IMR-90 (cell line): ENCODE measurements at regions not wholly inside any gene's neighbourhood (a gene's known extent, or its start where the extent isn't known, plus 50 kb on each side); places are given as distances from the start of the nearest gene placed in this dataset.

Experiments used
- ATAC-seq: fragments of 200-7000 bp; cut with Tn5 transposase; 2 replicates; pipeline ENCODE4 v1.9.1; 2020; ENCODE audit warnings: low read depth, mild to moderate bottlenecking, moderate library complexity
- BruUV-seq: library from RNA; stranded (reverse); fragments of 400-500 nt; replicated peaks from 2 replicates; lab custom pipeline; 2021; lab: Mats Ljungman, UMichigan
- CTCF ChIA-PET: fragments of 300-600 bp; formaldehyde crosslinking; extraction: SDS; loops from one replicate; lab custom pipeline; 2021; ENCODE audit warnings: antibody characterized with exemption; lab: Yijun Ruan, JAX
- POLR2A ChIA-PET: fragments of 300-600 bp; sonication (Branson Sonifier 250); formaldehyde crosslinking; loops from one replicate; lab custom pipeline; 2022; ENCODE audit warnings: antibody characterized with exemption; ENCODE audit not compliant: unreplicated experiment; lab: Charles Lee
- DNase-seq: peaks from one replicate; pipeline ENCODE4 v3.0.0; 2013
- H2AFZ ChIP-seq: replicated peaks from 2 replicates; pipeline ENCODE3; 2013; ENCODE audit warnings: low read length, mild to moderate bottlenecking; ENCODE audit not compliant: poor library complexity
- H2AK5ac ChIP-seq: 2 replicates; pipeline ENCODE4 v1.6.1; 2013; ENCODE audit warnings: low read depth, low read length, inconsistent platforms
- H2AK9ac ChIP-seq: replicated peaks from 2 replicates; pipeline ENCODE3; 2013; ENCODE audit warnings: mild to moderate bottlenecking, low read depth, low read length, moderate library complexity; ENCODE audit not compliant: poor library complexity
- H2BK120ac ChIP-seq: 2 replicates; pipeline ENCODE4 v1.6.1; 2013; ENCODE audit warnings: low read depth, low read length, inconsistent platforms
- H2BK15ac ChIP-seq: 3 replicates; pipeline ENCODE4 v1.6.1; 2013; ENCODE audit warnings: low read depth, low read length, inconsistent platforms
- H2BK20ac ChIP-seq: 2 replicates; pipeline ENCODE4 v1.6.1; 2013; ENCODE audit warnings: low read depth, mild to moderate bottlenecking, inconsistent platforms, low read length, moderate library complexity
- H2BK5ac ChIP-seq: 2 replicates; pipeline ENCODE4 v1.6.1; 2013; ENCODE audit warnings: mild to moderate bottlenecking, low read depth, low read length, inconsistent platforms; ENCODE audit not compliant: poor library complexity, severe bottlenecking
- H3K14ac ChIP-seq: replicated peaks from 2 replicates; pipeline ENCODE4 v1.6.1; 2013; ENCODE audit warnings: low read depth, low read length, inconsistent platforms
- H3K18ac ChIP-seq: 2 replicates; pipeline ENCODE4 v1.6.1; 2013; ENCODE audit warnings: low read depth, low read length, control low read depth
- H3K23ac ChIP-seq: 2 replicates; pipeline ENCODE4 v1.6.1; 2013; ENCODE audit warnings: low read depth, low read length, inconsistent platforms
- H3K27ac ChIP-seq: 2 replicates; pipeline ENCODE4 v1.5.1; 2013; ENCODE audit warnings: mild to moderate bottlenecking, control low read depth, low read length; ENCODE audit not compliant: insufficient read depth
- H3K27me3 ChIP-seq: 2 replicates; pipeline ENCODE4 v1.6.1; 2013; ENCODE audit warnings: low read length; ENCODE audit not compliant: control insufficient read depth, insufficient read depth
- H3K36me3 ChIP-seq: 2 replicates; pipeline ENCODE4 v1.6.1; 2013; ENCODE audit warnings: low read length, mixed read lengths; ENCODE audit not compliant: control insufficient read depth, insufficient read depth
- H3K4ac ChIP-seq: 2 replicates; pipeline ENCODE4 v1.6.1; 2013; ENCODE audit warnings: low read depth, low read length, inconsistent platforms
- H3K4me1 ChIP-seq: 2 replicates; pipeline ENCODE4 v1.6.1; 2013; ENCODE audit warnings: low read length, mixed read lengths; ENCODE audit not compliant: control insufficient read depth, insufficient read depth
- H3K4me2 ChIP-seq: 2 replicates; pipeline ENCODE4 v1.6.1; 2013; ENCODE audit warnings: low read depth, mild to moderate bottlenecking, control low read depth, low read length, moderate library complexity
- H3K4me3 ChIP-seq: 2 replicates; pipeline ENCODE4 v1.5.1; 2013; ENCODE audit warnings: low read depth, mild to moderate bottlenecking, control low read depth, low read length, moderate library complexity; ENCODE audit not compliant: insufficient read depth
- H3K56ac ChIP-seq: 2 replicates; pipeline ENCODE4 v1.6.1; 2013; ENCODE audit warnings: low read length, inconsistent platforms; ENCODE audit not compliant: insufficient read depth; ENCODE audit errors: extremely low read depth
- H3K79me1 ChIP-seq, 2 experiments: 2 replicates each; pipeline ENCODE4 v1.6.1; 2013; ENCODE audit warnings: low read length in 2 of 2, inconsistent platforms in 1 of 2, low read depth in 1 of 2
- H3K9ac ChIP-seq: 2 replicates; pipeline ENCODE4 v1.6.1; 2013; ENCODE audit warnings: low read depth, low read length, control low read depth
- H3K9me1 ChIP-seq: 2 replicates; pipeline ENCODE4 v1.6.1; 2013; ENCODE audit warnings: low read length, inconsistent platforms; ENCODE audit not compliant: insufficient read depth
- H3K9me3 ChIP-seq: 2 replicates; pipeline ENCODE4 v1.6.1; 2013; ENCODE audit warnings: low read length; ENCODE audit not compliant: control insufficient read depth, insufficient read depth
- H4K20me1 ChIP-seq: 2 replicates; pipeline ENCODE4 v1.6.1; 2013; ENCODE audit warnings: low read length, inconsistent platforms; ENCODE audit not compliant: insufficient read depth
- H4K5ac ChIP-seq: 2 replicates; pipeline ENCODE4 v1.6.1; 2013; ENCODE audit warnings: mild to moderate bottlenecking, low read depth, low read length, control low read depth
- H4K8ac ChIP-seq, 2 experiments: 2 replicates each; pipeline ENCODE4 v1.6.1; 2013; ENCODE audit warnings: low read depth in 2 of 2, low read length in 2 of 2, control low read depth in 1 of 2, inconsistent platforms in 1 of 2
- H4K91ac ChIP-seq: 2 replicates; pipeline ENCODE4 v1.6.1; 2013; ENCODE audit warnings: low read depth, low read length, inconsistent platforms; ENCODE audit not compliant: insufficient read depth
- CEBPB ChIP-seq: IDR thresholded peaks from 2 replicates; pipeline ENCODE4 v1.6.1; 2012; ENCODE audit warnings: low read depth, low read length, improper control_type of control experiment
- CHD1 ChIP-seq: IDR thresholded peaks from 2 replicates; pipeline ENCODE4 v1.6.1; 2012; ENCODE audit warnings: low read depth, low read length, improper control_type of control experiment
- CTCF ChIP-seq: conservative IDR thresholded peaks from 2 replicates; pipeline ENCODE4 v1.5.1; 2012; ENCODE audit warnings: mild to moderate bottlenecking, low read depth, low read length, improper control_type of control experiment
- MAZ ChIP-seq: IDR thresholded peaks from 2 replicates; pipeline ENCODE4 v1.6.1; 2012; ENCODE audit warnings: low read depth, mild to moderate bottlenecking, low read length, improper control_type of control experiment, moderate library complexity, borderline replicate concordance
- RFX5 ChIP-seq: IDR thresholded peaks from 2 replicates; pipeline ENCODE4 v1.8.0; 2012; ENCODE audit warnings: low read depth, mild to moderate bottlenecking, low read length, moderate library complexity
- whole genome bisulfite sequencing, 2 experiments: methylation state at CpG; one replicate each; pipeline versions ENCODE4 v1.1.5 to v1.1.7; 2013; ENCODE audit warnings: missing lambda C conversion rate in 2 of 2; ENCODE audit not compliant: insufficient read length in 1 of 2; ENCODE audit errors: extremely low coverage in 2 of 2; 5-methylcytosine and 5-hydroxymethylcytosine counted together
- dilution Hi-C: fragments of 300-500 bp; cut with HindIII; formaldehyde crosslinking; loops from one replicate; pipeline ENCODE4 v1.14.3; 2018; ENCODE audit warnings: low sequenced_read_pairs; ENCODE audit not compliant: unreplicated experiment
- in situ Hi-C: fragments of 300-500 bp; cut with MboI; formaldehyde crosslinking; loops from 3 replicates; pipeline ENCODE4 v1.14.3; 2019; ENCODE audit warnings: low sequenced_read_pairs, inconsistent platforms, mixed read lengths
- intact Hi-C: fragments of 100-400 bp; cut with micrococcal nuclease; formaldehyde crosslinking; loops from 2 replicates; pipeline ENCODE4 v1.10.0; 2022

GRCh38 chr11:131036514-131036913 is 120.2 kb upstream of the SNX19 start:
- H3K14ac ChIP-seq: peak overlapping the region; percentile 10; the same call in 1 of the 2 replicates
- H4K20me1 ChIP-seq: no peaks in the 10 kb centered on the region
- peak overlapping the region; percentile 28; the same call in 1 of the 2 replicates for H3K27ac ChIP-seq
- dilution Hi-C loops (no loop called here), intact Hi-C loops (no loop called here), in situ Hi-C loops (no loop called here)
- H3K4me2 ChIP-seq: no peak overlapping the region; the same call in 1 of the 2 replicates
- H2BK5ac ChIP-seq: no peak overlapping the region
- H2AK9ac ChIP-seq: no peak overlapping the region
- ChIA-PET CTCF (interaction anchor here (0.9 to 1.3 kb wide), 2 partner anchors 12 to 638 kb away, joined by 3 to 5 read pairs; no protein-coding TSS in a partner anchor), POLR2A (interaction anchor here (0.6 kb wide), 1 partner anchor 19 kb away, joined by 3 read pairs; no protein-coding TSS in a partner anchor)
- H3K79me1 ChIP-seq: no peaks in the 10 kb centered on the region
- 90% methylated on average over 2 of the region's 5 CpGs; no CpG with 5 or more reads in 1 of the 2 experiments for WGBS, 2 experiments
- H4K91ac ChIP-seq: no peak overlapping the region
- no peaks in the 10 kb centered on the region for H3K36me3 ChIP-seq
- H4K5ac ChIP-seq: no peak overlapping the region
- H4K8ac ChIP-seq: no peak overlapping the region
- H3K9me1 ChIP-seq: peaks cover 3% of the 10 kb centered on the region
- H3K4me3 ChIP-seq: no peak overlapping the region
- DNase-seq (peak; percentile 18), ATAC-seq (no peak)
- H2BK20ac ChIP-seq: peak overlapping the region; percentile 78; the same call in 1 of the 2 replicates
- no peaks in the 10 kb centered on the region for H3K27me3 ChIP-seq
- TF ChIP-seq MAZ (no peak), CTCF (no peak), RFX5 (no peak), CHD1 (no peak), CEBPB (peak; percentile 55; the same call in 1 of the 2 replicates)
- H3K9ac ChIP-seq: no peak overlapping the region
- no peak overlapping the region for H2AK5ac ChIP-seq
- no peak overlapping the region; the same call in 1 of the 2 replicates for H3K4ac ChIP-seq
- H2BK120ac ChIP-seq: peak overlapping the region; percentile 58
- H3K56ac ChIP-seq: no peak overlapping the region
- no peaks in the 10 kb centered on the region for H3K9me3 ChIP-seq
- no TSS peak for BruUV-seq
- no peak overlapping the region for H3K23ac ChIP-seq
- H3K18ac ChIP-seq: peak overlapping the region; percentile 60; the same call in 1 of the 2 replicates
- peak overlapping the region; percentile 13; the same call in 1 of the 3 replicates for H2BK15ac ChIP-seq
- H2AFZ ChIP-seq: peak overlapping the region; percentile 16
- peaks cover 3% of the 10 kb centered on the region for H3K4me1 ChIP-seq
